ENCODE measurements at regions not wholly inside any gene's neighbourhood (a gene's known extent, or its start where the extent isn't known, plus 50 kb on each side); places are given as distances from the start of the nearest gene placed in this dataset.

DNA sequence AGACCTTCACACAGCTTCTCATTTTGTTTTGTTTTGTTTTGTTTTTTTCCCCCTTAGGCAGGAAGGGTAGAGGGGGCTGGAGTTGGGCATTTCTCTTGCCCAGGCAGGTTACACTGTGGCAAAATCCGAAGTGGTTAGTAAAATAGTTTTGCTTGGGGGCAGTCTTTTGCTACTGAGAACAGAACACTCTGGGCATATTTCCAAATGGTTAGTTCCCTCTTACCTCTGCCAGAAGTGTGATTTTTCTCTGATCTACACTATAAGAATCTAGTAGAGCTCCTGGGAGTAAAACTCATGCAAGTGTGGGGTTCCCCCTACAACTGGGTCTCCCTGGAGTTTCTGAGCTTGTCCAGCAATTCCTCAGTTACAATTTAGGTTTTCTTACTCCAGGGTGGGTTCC is 61.7 kb downstream of the NPS start:
- H4K20me1 ChIP-seq (ENCODE audit: insufficient read depth) = no peaks in the 10 kb centered on the region
- H2AFZ ChIP-seq (ENCODE audit: low read depth) = no peak overlapping the region
- TF ChIP-seq, protein P1, sequence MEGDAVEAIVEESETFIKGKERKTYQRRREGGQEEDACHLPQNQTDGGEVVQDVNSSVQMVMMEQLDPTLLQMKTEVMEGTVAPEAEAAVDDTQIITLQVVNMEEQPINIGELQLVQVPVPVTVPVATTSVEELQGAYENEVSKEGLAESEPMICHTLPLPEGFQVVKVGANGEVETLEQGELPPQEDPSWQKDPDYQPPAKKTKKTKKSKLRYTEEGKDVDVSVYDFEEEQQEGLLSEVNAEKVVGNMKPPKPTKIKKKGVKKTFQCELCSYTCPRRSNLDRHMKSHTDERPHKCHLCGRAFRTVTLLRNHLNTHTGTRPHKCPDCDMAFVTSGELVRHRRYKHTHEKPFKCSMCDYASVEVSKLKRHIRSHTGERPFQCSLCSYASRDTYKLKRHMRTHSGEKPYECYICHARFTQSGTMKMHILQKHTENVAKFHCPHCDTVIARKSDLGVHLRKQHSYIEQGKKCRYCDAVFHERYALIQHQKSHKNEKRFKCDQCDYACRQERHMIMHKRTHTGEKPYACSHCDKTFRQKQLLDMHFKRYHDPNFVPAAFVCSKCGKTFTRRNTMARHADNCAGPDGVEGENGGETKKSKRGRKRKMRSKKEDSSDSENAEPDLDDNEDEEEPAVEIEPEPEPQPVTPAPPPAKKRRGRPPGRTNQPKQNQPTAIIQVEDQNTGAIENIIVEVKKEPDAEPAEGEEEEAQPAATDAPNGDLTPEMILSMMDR (conservative IDR thresholded peaks at IDR 0.05; ENCODE audit: low read depth, low read length) = no peak
- no peak overlapping the region for H3K4me3 ChIP-seq (IDR thresholded peaks at IDR 0.05; ENCODE audit: insufficient read depth, low read depth, low read length)
- no peaks in the 10 kb centered on the region for H3K79me2 ChIP-seq (ENCODE audit: insufficient read depth, low read depth)
- H3K9ac ChIP-seq = no peak overlapping the region
- H3K27ac ChIP-seq = no peak overlapping the region
- no peaks in the 10 kb centered on the region for H3K27me3 ChIP-seq (ENCODE audit: insufficient read depth, low read depth)
- H3K4me2 ChIP-seq = no peak overlapping the region
- H3K36me3 ChIP-seq (ENCODE audit: insufficient read depth) = no peaks in the 10 kb centered on the region
- no peaks in the 10 kb centered on the region for H3K4me1 ChIP-seq (ENCODE audit: low read depth, poor library complexity, severe bottlenecking)

DNA sequence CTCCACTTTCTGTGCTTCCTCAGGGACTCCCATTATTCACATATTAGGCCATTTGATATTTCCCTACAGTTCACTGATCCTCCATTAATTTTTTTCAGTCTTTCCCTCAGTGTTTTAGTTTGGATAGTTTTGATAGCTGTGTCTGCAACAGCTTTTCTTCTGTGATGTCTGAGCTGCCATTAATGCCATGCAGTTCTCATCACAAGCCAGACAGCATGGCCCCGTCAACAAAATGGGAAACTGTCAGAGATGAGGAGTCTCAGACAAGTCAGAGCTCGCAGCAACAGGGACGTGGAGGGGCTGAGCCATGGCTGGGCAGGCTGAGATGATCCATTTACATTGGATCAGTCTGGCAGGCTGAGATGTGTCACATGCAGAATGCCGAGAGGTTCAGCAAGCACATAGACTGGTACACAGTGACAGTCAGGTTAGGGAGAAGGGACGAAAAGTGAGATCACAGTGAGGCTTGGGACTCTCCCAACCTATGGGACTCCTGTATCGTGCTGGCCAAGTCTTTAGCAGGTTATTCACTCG is 65.4 kb downstream of the NPS start:
- no peaks in the 10 kb centered on the region for H4K20me1 ChIP-seq (ENCODE audit: insufficient read depth)
- no peaks in the 10 kb centered on the region for H3K4me1 ChIP-seq (ENCODE audit: low read depth, poor library complexity, severe bottlenecking)
- no peaks in the 10 kb centered on the region for H3K79me2 ChIP-seq (ENCODE audit: insufficient read depth, low read depth)
- H3K4me3 ChIP-seq (IDR thresholded peaks at IDR 0.05; ENCODE audit: insufficient read depth, low read depth, low read length) = no peak overlapping the region
- H3K4me2 ChIP-seq = no peak overlapping the region
- no peak overlapping the region for H2AFZ ChIP-seq (ENCODE audit: low read depth)
- no peaks in the 10 kb centered on the region for H3K36me3 ChIP-seq (ENCODE audit: insufficient read depth)
- H3K27ac ChIP-seq = no peak overlapping the region
- no peaks in the 10 kb centered on the region for H3K27me3 ChIP-seq (ENCODE audit: insufficient read depth, low read depth)
- TF ChIP-seq, protein P1 (conservative IDR thresholded peaks at IDR 0.05; ENCODE audit: low read depth, low read length) = no peak
- H3K9ac ChIP-seq = no peak overlapping the region

DNA sequence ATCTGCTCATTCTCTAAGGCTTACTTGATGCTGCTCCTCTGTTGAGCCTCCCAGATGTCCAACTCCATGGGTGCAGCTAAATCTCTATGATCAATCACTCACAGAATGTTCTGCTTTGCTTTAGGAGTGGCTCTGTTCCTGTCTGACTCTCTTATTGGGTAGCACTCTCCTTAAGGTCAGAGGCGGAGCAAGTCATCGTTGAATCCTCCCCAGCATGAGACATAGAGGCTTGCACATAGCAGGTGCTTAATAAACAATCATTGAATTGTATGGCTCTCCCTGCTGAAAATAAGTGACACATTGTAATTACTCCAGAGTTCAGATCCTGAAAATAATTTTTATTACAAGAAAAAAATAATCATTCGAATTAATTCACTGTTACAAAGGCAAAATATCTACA is 69.7 kb downstream of the NPS start:
- Histone ChIP-seq H2AFZ (ENCODE audit: low read depth) (no peak overlapping the region), H3K4me3 (IDR thresholded peaks at IDR 0.05; ENCODE audit: insufficient read depth, low read depth, low read length) (no peak overlapping the region), H3K27me3 (ENCODE audit: insufficient read depth, low read depth) (no peaks in the 10 kb centered on the region), H3K4me1 (ENCODE audit: low read depth, poor library complexity, severe bottlenecking) (no peaks in the 10 kb centered on the region), H3K36me3 (ENCODE audit: insufficient read depth) (no peaks in the 10 kb centered on the region), H4K20me1 (ENCODE audit: insufficient read depth) (no peaks in the 10 kb centered on the region), H3K79me2 (ENCODE audit: insufficient read depth, low read depth) (no peaks in the 10 kb centered on the region), H3K9ac (no peak overlapping the region), H3K4me2 (no peak overlapping the region), H3K27ac (no peak overlapping the region)
- TF ChIP-seq, protein P1 (conservative IDR thresholded peaks at IDR 0.05; ENCODE audit: low read depth, low read length) = no peak

DNA sequence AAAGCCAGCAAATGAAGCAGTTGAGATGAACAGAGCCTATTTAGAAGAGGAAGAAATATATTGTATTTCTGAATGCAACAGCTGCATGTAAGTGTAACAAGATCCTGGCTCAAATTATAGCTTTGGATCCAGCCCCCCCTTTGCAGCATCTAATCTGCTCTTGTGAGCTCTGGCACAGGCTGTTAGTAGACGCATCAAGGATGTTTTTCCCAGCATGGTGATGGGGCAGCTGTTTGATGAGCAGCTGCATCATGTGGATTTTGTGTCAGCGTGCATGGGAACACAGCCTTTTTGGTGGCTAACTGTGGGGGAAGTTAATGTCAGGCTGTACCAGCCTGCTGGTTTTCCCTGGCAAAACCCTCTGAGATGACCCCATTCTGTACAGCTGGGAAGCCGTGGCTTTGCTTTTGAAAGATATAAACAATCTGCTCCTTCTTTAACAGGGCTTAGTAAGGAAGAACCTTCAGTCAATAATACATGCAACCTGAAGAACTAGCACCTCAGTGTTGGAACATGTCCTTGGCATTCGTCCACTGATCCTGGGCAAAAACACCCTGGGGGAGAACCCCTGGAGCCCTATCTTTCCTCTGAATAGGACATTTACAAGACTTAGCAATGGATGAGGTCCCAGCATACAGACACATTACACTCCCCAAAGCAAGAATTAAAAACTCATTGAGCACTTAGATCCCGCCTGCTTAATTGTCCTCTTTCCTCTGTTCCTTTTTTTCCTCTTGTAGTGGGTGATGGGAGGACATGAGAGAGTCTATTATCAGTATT is 70.6 kb downstream of the NPS start:
- H2AFZ ChIP-seq (ENCODE audit: low read depth) = no peak overlapping the region
- no peak overlapping the region for H3K27ac ChIP-seq
- H3K79me2 ChIP-seq (ENCODE audit: insufficient read depth, low read depth) = no peaks in the 10 kb centered on the region
- H3K27me3 ChIP-seq (ENCODE audit: insufficient read depth, low read depth) = no peaks in the 10 kb centered on the region
- no peaks in the 10 kb centered on the region for H3K4me1 ChIP-seq (ENCODE audit: low read depth, poor library complexity, severe bottlenecking)
- no peak overlapping the region for H3K4me3 ChIP-seq (IDR thresholded peaks at IDR 0.05; ENCODE audit: insufficient read depth, low read depth, low read length)
- H3K9ac ChIP-seq = no peak overlapping the region
- TF ChIP-seq, protein P1 (conservative IDR thresholded peaks at IDR 0.05; ENCODE audit: low read depth, low read length) = no peak
- H4K20me1 ChIP-seq (ENCODE audit: insufficient read depth) = no peaks in the 10 kb centered on the region
- H3K36me3 ChIP-seq (ENCODE audit: insufficient read depth) = no peaks in the 10 kb centered on the region
- H3K4me2 ChIP-seq = no peak overlapping the region
